ENCODE measurements at regions not wholly inside any gene's neighbourhood (a gene's known extent, or its start where the extent isn't known, plus 50 kb on each side); places are given as distances from the start of the nearest gene placed in this dataset.

GRCh38 chr13:107529035-107529434, 686.3 kb downstream of the LIG4 start:
- H3K27ac ChIP-seq: no peak overlapping the region
- no peak for TF ChIP-seq CTCF (conservative IDR thresholded peaks at IDR 0.05)

- no peak for TF ChIP-seq CTCF (conservative IDR thresholded peaks at IDR 0.05)
- no peak overlapping the region for H3K27ac ChIP-seq
Observed at GRCh38 chr13:107518780-107519179, 696.6 kb downstream of the LIG4 start.

- TF ChIP-seq CTCF (conservative IDR thresholded peaks at IDR 0.05): no peak
- H3K27ac ChIP-seq: no peak overlapping the region
Observed at GRCh38 chr13:107518292-107518691, 697.0 kb downstream of the LIG4 start.

GRCh38 chr13:107516517-107516916, 698.8 kb downstream of the LIG4 start:
- TF ChIP-seq CTCF (conservative IDR thresholded peaks at IDR 0.05): no peak
- no peak overlapping the region for H3K27ac ChIP-seq

GRCh38 chr13:107512551-107512950, 702.8 kb downstream of the LIG4 start:
- TF ChIP-seq CTCF (conservative IDR thresholded peaks at IDR 0.05): no peak
- no peak overlapping the region for H3K27ac ChIP-seq

- no peak overlapping the region for H3K27ac ChIP-seq
- no peak for TF ChIP-seq CTCF (conservative IDR thresholded peaks at IDR 0.05)
Observed at GRCh38 chr13:107497661-107498060, 717.7 kb downstream of the LIG4 start.

- TF ChIP-seq CTCF (conservative IDR thresholded peaks at IDR 0.05): no peak
- no peak overlapping the region for H3K27ac ChIP-seq
Observed at GRCh38 chr13:107493266-107493665, 722.1 kb downstream of the LIG4 start.

- H3K27ac ChIP-seq: no peak overlapping the region
- TF ChIP-seq CTCF (conservative IDR thresholded peaks at IDR 0.05): no peak
Observed at GRCh38 chr13:107482688-107483087, 732.6 kb downstream of the LIG4 start.

All from VCaP (cell line).